ENCODE measurements at regions not wholly inside any gene's neighbourhood (a gene's known extent, or its start where the extent isn't known, plus 50 kb on each side); places are given as distances from the start of the nearest gene placed in this dataset.
"Not testable (repeated sequence)": the region's sequence is repeated elsewhere in the genome, so short reads cannot be mapped to it uniquely, and the experiment has no call there.

DNA sequence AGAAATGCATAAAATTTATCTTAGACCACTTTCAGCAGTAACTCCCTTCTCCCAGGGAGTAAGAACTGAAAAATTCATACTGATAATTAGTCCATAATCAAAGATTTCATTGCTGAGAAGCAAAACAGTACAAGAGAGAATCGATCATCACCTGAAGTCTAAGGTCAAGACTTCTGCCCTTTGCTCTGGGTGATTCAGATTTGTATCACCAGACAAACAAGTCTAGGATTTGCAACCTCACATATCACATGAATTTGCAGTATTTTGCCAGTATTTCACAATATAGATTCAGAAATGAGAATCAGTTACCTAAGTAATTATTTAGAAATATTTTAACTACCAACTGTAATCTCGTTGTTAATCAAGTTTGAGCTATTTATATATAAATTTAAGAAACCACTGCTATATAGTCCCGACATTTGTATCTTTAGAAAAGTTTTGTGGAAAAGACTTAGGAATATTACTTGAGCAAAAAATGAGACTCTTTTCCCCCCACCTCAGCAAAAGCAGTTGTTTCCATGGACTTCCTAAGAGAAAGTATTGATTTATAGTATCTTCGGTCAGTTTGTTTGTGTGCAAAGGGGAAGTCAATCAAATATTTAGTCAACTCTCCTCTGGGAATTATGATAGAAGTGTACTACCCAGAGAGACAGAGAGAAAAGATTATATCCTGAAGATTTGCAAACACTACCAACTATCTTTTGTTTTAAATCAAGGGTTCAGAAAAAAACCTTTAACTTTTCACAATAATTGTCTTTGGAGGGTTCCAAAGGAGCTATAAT, 840.1 kb downstream of the TRHDE start:
- no peak for DNase-seq (ENCODE audit: low read depth, low spot score)
- H3K9me3 ChIP-seq (ENCODE audit: insufficient read depth, low read length), result no peaks in the 10 kb centered on the region
- TF ChIP-seq YY1 (IDR thresholded peaks at IDR 0.05; ENCODE audit: insufficient read depth, insufficient read length), result no peak
- TF ChIP-seq ZNF274 (IDR thresholded peaks at IDR 0.05; ENCODE audit: low read depth, low read length), result no peak
- TF ChIP-seq SUZ12 (IDR thresholded peaks at IDR 0.05; ENCODE audit: extremely low read depth, insufficient read depth, insufficient read length), result no peak
- no peaks in the 10 kb centered on the region for H3K36me3 ChIP-seq (ENCODE audit: insufficient read depth, insufficient read length, low read length)
- no peaks in the 10 kb centered on the region for H3K27me3 ChIP-seq (ENCODE audit: insufficient read depth, insufficient read length)
- no peak overlapping the region for H3K9ac ChIP-seq (ENCODE audit: insufficient read length, low read depth)
- no peak overlapping the region for H3K4me3 ChIP-seq (ENCODE audit: insufficient read length, low read depth)
- no peaks in the 10 kb centered on the region for H3K4me1 ChIP-seq (ENCODE audit: insufficient read depth, insufficient read length)

DNA sequence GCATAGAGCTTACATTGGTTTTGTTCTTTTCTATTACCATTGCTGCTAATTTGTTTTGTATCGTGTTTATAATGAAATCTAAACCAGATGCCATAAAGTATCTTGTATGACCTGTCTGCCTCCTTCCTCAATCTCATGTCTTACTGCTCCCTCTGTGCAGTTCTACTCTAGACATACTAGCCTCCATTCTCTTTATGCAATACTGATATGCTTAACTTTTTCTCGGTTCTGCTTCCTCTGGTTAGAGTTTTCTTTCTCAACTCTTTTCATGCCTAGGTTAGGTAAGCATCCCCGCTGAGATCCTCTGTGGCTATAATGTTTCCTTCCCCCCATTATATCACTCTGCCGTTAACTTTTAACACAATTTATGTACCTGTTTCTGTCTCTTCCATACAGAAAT, 852.3 kb downstream of the TRHDE start:
- no peaks in the 10 kb centered on the region for H3K36me3 ChIP-seq (ENCODE audit: insufficient read depth, insufficient read length, low read length)
- H3K4me1 ChIP-seq (ENCODE audit: insufficient read depth, insufficient read length), result no peaks in the 10 kb centered on the region
- H3K4me3 ChIP-seq (ENCODE audit: insufficient read length, low read depth), result no peak overlapping the region
- no peak for DNase-seq (ENCODE audit: low read depth, low spot score)
- TF ChIP-seq YY1 (IDR thresholded peaks at IDR 0.05; ENCODE audit: insufficient read depth, insufficient read length), result no peak
- no peak for TF ChIP-seq ZNF274 (IDR thresholded peaks at IDR 0.05; ENCODE audit: low read depth, low read length)
- no peak for TF ChIP-seq SUZ12 (IDR thresholded peaks at IDR 0.05; ENCODE audit: extremely low read depth, insufficient read depth, insufficient read length)
- H3K27me3 ChIP-seq (ENCODE audit: insufficient read depth, insufficient read length), result no peaks in the 10 kb centered on the region
- H3K9ac ChIP-seq (ENCODE audit: insufficient read length, low read depth), result no peak overlapping the region
- H3K9me3 ChIP-seq (ENCODE audit: insufficient read depth, low read length), result no peaks in the 10 kb centered on the region

DNA sequence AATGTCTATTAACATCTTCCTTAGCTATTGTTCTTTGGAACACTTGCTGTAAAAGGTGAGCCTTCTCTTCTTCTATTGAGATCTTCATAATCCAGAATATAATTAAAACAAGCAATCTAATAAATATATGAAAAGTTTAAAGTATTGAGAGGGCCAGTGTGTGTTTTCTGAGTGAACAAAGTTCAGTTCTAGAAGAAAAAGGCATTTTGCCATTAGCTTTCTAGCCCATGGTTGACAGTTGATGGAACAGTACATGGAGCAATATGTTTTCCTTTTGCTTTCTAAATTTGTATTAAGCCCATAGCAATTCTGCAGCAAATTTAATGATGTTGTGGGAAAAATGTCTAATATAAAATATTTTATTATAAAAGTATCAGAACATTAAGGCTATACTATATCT, 853.0 kb downstream of the TRHDE start:
- Histone ChIP-seq H3K27me3 (ENCODE audit: insufficient read depth, insufficient read length) (no peaks in the 10 kb centered on the region), H3K36me3 (ENCODE audit: insufficient read depth, insufficient read length, low read length) (no peaks in the 10 kb centered on the region), H3K9ac (ENCODE audit: insufficient read length, low read depth) (no peak overlapping the region), H3K4me3 (ENCODE audit: insufficient read length, low read depth) (no peak overlapping the region), H3K4me1 (ENCODE audit: insufficient read depth, insufficient read length) (no peaks in the 10 kb centered on the region), H3K9me3 (ENCODE audit: insufficient read depth, low read length) (no peaks in the 10 kb centered on the region)
- DNase-seq (ENCODE audit: low read depth, low spot score), result no peak
- TF ChIP-seq SUZ12 (IDR thresholded peaks at IDR 0.05; ENCODE audit: extremely low read depth, insufficient read depth, insufficient read length) (no peak), ZNF274 (IDR thresholded peaks at IDR 0.05; ENCODE audit: low read depth, low read length) (no peak), YY1 (IDR thresholded peaks at IDR 0.05; ENCODE audit: insufficient read depth, insufficient read length) (no peak)

DNA sequence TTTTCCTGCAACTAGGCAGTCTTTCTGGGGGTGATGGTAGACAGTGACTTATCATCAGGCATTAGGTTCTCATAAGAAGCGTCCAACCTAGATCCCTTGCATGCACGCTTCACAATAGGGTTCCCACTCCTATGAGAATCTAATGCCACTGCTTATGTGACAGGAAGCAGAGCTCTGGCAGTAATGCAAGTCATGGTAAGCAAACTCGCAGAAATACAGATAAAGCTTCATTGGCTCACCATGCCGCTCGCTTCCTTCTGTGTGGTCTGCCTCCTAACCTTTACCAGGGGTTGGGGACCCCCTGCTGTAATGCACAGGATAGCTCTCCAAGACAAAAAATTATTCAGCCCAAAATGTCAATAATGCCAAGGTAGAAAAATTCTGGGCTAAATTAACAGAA, 864.2 kb downstream of the TRHDE start:
- Histone ChIP-seq H3K4me1 (ENCODE audit: insufficient read depth, insufficient read length) (no peaks in the 10 kb centered on the region), H3K4me3 (ENCODE audit: insufficient read length, low read depth) (no peak overlapping the region)
- TF ChIP-seq SUZ12 (IDR thresholded peaks at IDR 0.05; ENCODE audit: extremely low read depth, insufficient read depth, insufficient read length) (no peak), YY1 (IDR thresholded peaks at IDR 0.05; ENCODE audit: insufficient read depth, insufficient read length) (no peak), ZNF274 (IDR thresholded peaks at IDR 0.05; ENCODE audit: low read depth, low read length) (no peak)

DNA sequence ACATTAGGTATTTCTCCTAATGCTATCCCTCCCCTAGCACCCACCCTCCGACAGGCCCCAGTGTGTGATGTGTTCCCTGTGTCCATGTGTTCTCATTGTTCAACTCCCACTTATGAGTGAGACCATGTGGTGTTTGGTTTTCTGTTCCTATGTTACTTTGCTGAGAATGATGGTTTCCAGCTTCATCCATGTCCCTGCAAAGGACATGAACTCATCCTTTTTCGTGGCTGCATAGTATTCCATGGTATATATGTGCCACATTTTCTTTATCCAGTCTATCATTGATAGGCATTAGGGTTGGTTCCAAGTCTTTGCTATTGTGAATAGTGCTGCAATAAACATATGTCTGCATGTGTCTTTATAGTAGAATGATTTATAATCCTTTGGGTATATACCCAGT, 867.5 kb downstream of the TRHDE start:
- H3K9ac ChIP-seq (ENCODE audit: insufficient read length, low read depth); H3K9me3 ChIP-seq (ENCODE audit: insufficient read depth, low read length); H3K4me1 ChIP-seq (ENCODE audit: insufficient read depth, insufficient read length); H3K27me3 ChIP-seq (ENCODE audit: insufficient read depth, insufficient read length); DNase-seq (ENCODE audit: low read depth, low spot score); H3K4me3 ChIP-seq (ENCODE audit: insufficient read length, low read depth); H3K36me3 ChIP-seq (ENCODE audit: insufficient read depth, insufficient read length, low read length): not testable (repeated sequence)

More for the DNA sequence above, 864.2 kb downstream of the TRHDE start:
- Histone ChIP-seq H3K9ac (ENCODE audit: insufficient read length, low read depth) (no peak overlapping the region), H3K27me3 (ENCODE audit: insufficient read depth, insufficient read length) (no peaks in the 10 kb centered on the region), H3K36me3 (ENCODE audit: insufficient read depth, insufficient read length, low read length) (no peaks in the 10 kb centered on the region), H3K9me3 (ENCODE audit: insufficient read depth, low read length) (no peaks in the 10 kb centered on the region)
- DNase-seq (ENCODE audit: low read depth, low spot score), result no peak

DNA sequence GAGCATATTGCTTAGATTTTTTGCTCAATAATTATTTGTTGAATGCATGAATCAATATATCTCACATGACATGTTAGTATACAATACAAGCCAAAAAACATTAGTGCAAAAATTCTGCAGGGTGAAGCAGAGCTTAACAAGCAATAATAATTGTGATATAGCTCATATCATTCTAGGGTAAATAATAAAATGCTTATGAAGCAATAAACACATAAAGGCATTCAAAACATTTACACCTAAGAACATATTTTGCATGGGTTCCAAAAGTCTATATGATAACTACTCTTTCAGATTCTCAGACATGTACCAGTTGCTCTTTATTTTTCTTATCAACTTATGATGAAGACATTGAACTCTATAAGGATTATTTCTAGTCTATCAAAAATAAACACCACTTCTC, 886.2 kb downstream of the TRHDE start:
- Histone ChIP-seq H3K4me1 (ENCODE audit: insufficient read depth, insufficient read length) (no peaks in the 10 kb centered on the region), H3K9me3 (ENCODE audit: insufficient read depth, low read length) (no peaks in the 10 kb centered on the region), H3K27me3 (ENCODE audit: insufficient read depth, insufficient read length) (no peaks in the 10 kb centered on the region), H3K9ac (ENCODE audit: insufficient read length, low read depth) (no peak overlapping the region), H3K36me3 (ENCODE audit: insufficient read depth, insufficient read length, low read length) (no peaks in the 10 kb centered on the region), H3K4me3 (ENCODE audit: insufficient read length, low read depth) (no peak overlapping the region)
- TF ChIP-seq ZNF274 (IDR thresholded peaks at IDR 0.05; ENCODE audit: low read depth, low read length) (no peak), SUZ12 (IDR thresholded peaks at IDR 0.05; ENCODE audit: extremely low read depth, insufficient read depth, insufficient read length) (no peak), YY1 (IDR thresholded peaks at IDR 0.05; ENCODE audit: insufficient read depth, insufficient read length) (no peak)
- no peak for DNase-seq (ENCODE audit: low read depth, low spot score)

DNA sequence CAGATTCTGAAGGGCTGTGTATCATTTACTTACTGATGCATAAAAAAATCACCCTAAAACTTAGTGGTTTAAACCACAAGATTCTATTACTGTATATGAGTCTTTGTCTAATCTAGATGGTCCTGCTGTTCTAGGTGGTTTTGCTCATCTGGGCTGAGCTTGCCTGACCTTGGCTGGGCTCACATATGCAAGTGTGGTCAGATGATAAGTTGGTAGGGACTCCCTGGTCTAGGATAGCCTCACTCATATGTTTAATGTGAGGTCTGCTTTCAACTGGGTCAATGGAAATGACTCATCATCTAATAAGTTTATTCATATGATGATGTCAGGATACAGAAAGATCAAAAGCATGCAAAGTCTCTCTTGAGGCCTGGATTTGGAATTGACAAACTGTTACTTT, 887.8 kb downstream of the TRHDE start:
- Histone ChIP-seq H3K27me3 (ENCODE audit: insufficient read depth, insufficient read length) (no peaks in the 10 kb centered on the region), H3K4me3 (ENCODE audit: insufficient read length, low read depth) (no peak overlapping the region), H3K36me3 (ENCODE audit: insufficient read depth, insufficient read length, low read length) (no peaks in the 10 kb centered on the region), H3K9ac (ENCODE audit: insufficient read length, low read depth) (no peak overlapping the region), H3K9me3 (ENCODE audit: insufficient read depth, low read length) (no peaks in the 10 kb centered on the region), H3K4me1 (ENCODE audit: insufficient read depth, insufficient read length) (no peaks in the 10 kb centered on the region)
- TF ChIP-seq YY1 (IDR thresholded peaks at IDR 0.05; ENCODE audit: insufficient read depth, insufficient read length) (no peak), ZNF274 (IDR thresholded peaks at IDR 0.05; ENCODE audit: low read depth, low read length) (no peak), SUZ12 (IDR thresholded peaks at IDR 0.05; ENCODE audit: extremely low read depth, insufficient read depth, insufficient read length) (no peak)
- no peak for DNase-seq (ENCODE audit: low read depth, low spot score)
